ENCODE measurements at regions not wholly inside any gene's neighbourhood (a gene's known extent, or its start where the extent isn't known, plus 50 kb on each side); places are given as distances from the start of the nearest gene placed in this dataset.
"Not testable (repeated sequence)": the region's sequence is repeated elsewhere in the genome, so short reads cannot be mapped to it uniquely, and the experiment has no call there.

- WGBS (ENCODE audit: insufficient coverage), result 76% methylated on average over 9 of the region's 13 CpGs
- no peak for DNase-seq (ENCODE audit: low read depth in 4 of 6, low spot score in 6 of 6)
- Histone ChIP-seq H3K4me3 (ENCODE audit: low read depth, low read length) (no peak overlapping the region), H3K9me3 (ENCODE audit: control insufficient read depth, insufficient read depth, low read length) (no peaks in the 10 kb centered on the region), H3K36me3 (ENCODE audit: control insufficient read depth, insufficient read depth, low read length) (no peaks in the 10 kb centered on the region), H3K27ac (ENCODE audit: low read depth, low read length) (no peak overlapping the region), H3K4me1 (ENCODE audit: control insufficient read depth, insufficient read depth, low read length) (no peaks in the 10 kb centered on the region), H3K27me3 (ENCODE audit: control insufficient read depth, insufficient read depth, low read length) (no peaks in the 10 kb centered on the region)
Measured at GRCh38 chr5:154654486-154655371, 100.4 kb upstream of the LARP1 start.

GRCh38 chr5:154653764-154654485 is 101.3 kb upstream of the LARP1 start:
- Histone ChIP-seq H3K4me3 (ENCODE audit: low read depth, low read length) (no peak overlapping the region), H3K27ac (ENCODE audit: low read depth, low read length) (no peak overlapping the region)
- DNase-seq (ENCODE audit: low read depth in 4 of 6, low spot score in 6 of 6), result no peak

GRCh38 chr5:154653418-154653763 is 101.8 kb upstream of the LARP1 start:
- no peak overlapping the region for H3K27ac ChIP-seq (ENCODE audit: low read depth, low read length)
- H3K27me3 ChIP-seq (ENCODE audit: control insufficient read depth, insufficient read depth, low read length), result no peaks in the 10 kb centered on the region
- WGBS (ENCODE audit: insufficient coverage), result 94% methylated on average over 3 of the region's 3 CpGs
- H3K4me3 ChIP-seq (ENCODE audit: low read depth, low read length), result no peak overlapping the region
- no peaks in the 10 kb centered on the region for H3K36me3 ChIP-seq (ENCODE audit: control insufficient read depth, insufficient read depth, low read length)
- no peak for DNase-seq (ENCODE audit: low read depth in 4 of 6, low spot score in 6 of 6)
- H3K4me1 ChIP-seq (ENCODE audit: control insufficient read depth, insufficient read depth, low read length), result no peaks in the 10 kb centered on the region
- no peaks in the 10 kb centered on the region for H3K9me3 ChIP-seq (ENCODE audit: control insufficient read depth, insufficient read depth, low read length)

More at GRCh38 chr5:154653764-154654485, 101.3 kb upstream of the LARP1 start:
- Histone ChIP-seq H3K36me3 (ENCODE audit: control insufficient read depth, insufficient read depth, low read length) (no peaks in the 10 kb centered on the region), H3K4me1 (ENCODE audit: control insufficient read depth, insufficient read depth, low read length) (no peaks in the 10 kb centered on the region), H3K9me3 (ENCODE audit: control insufficient read depth, insufficient read depth, low read length) (no peaks in the 10 kb centered on the region), H3K27me3 (ENCODE audit: control insufficient read depth, insufficient read depth, low read length) (no peaks in the 10 kb centered on the region)
- WGBS (ENCODE audit: insufficient coverage), result 70% methylated on average over 3 of the region's 4 CpGs

GRCh38 chr5:154652746-154653417 is 102.3 kb upstream of the LARP1 start:
- Histone ChIP-seq H3K27me3 (ENCODE audit: control insufficient read depth, insufficient read depth, low read length) (peaks cover 3% of the 10 kb centered on the region), H3K36me3 (ENCODE audit: control insufficient read depth, insufficient read depth, low read length) (no peaks in the 10 kb centered on the region), H3K4me3 (ENCODE audit: low read depth, low read length) (no peak overlapping the region), H3K4me1 (ENCODE audit: control insufficient read depth, insufficient read depth, low read length) (peaks cover 1% of the 10 kb centered on the region), H3K27ac (ENCODE audit: low read depth, low read length) (no peak overlapping the region), H3K9me3 (ENCODE audit: control insufficient read depth, insufficient read depth, low read length) (no peaks in the 10 kb centered on the region)
- WGBS (ENCODE audit: insufficient coverage), result no CpG with 5 or more reads among the region's 5 CpGs
- DNase-seq (ENCODE audit: low read depth in 4 of 6, low spot score in 6 of 6), result no peak

GRCh38 chr5:154651795-154652194 is 103.4 kb upstream of the LARP1 start:
- WGBS (ENCODE audit: insufficient coverage), result 95% methylated on average over 3 of the region's 5 CpGs
- H3K36me3 ChIP-seq (ENCODE audit: control insufficient read depth, insufficient read depth, low read length); H3K27ac ChIP-seq (ENCODE audit: low read depth, low read length); DNase-seq (ENCODE audit: low read depth in 4 of 6, low spot score in 6 of 6); H3K4me3 ChIP-seq (ENCODE audit: low read depth, low read length); H3K9me3 ChIP-seq (ENCODE audit: control insufficient read depth, insufficient read depth, low read length): not testable (repeated sequence)
- Histone ChIP-seq H3K4me1 (ENCODE audit: control insufficient read depth, insufficient read depth, low read length) (peaks cover 12% of the 10 kb centered on the region), H3K27me3 (ENCODE audit: control insufficient read depth, insufficient read depth, low read length) (peaks cover 13% of the 10 kb centered on the region)

- Histone ChIP-seq H3K27me3 (ENCODE audit: control insufficient read depth, insufficient read depth, low read length) (peaks cover 17% of the 10 kb centered on the region), H3K27ac (ENCODE audit: low read depth, low read length) (no peak overlapping the region), H3K4me3 (ENCODE audit: low read depth, low read length) (no peak overlapping the region), H3K9me3 (ENCODE audit: control insufficient read depth, insufficient read depth, low read length) (no peaks in the 10 kb centered on the region), H3K36me3 (ENCODE audit: control insufficient read depth, insufficient read depth, low read length) (no peaks in the 10 kb centered on the region), H3K4me1 (ENCODE audit: control insufficient read depth, insufficient read depth, low read length) (peaks cover 14% of the 10 kb centered on the region)
- 96% methylated on average over 8 of the region's 9 CpGs for WGBS (ENCODE audit: insufficient coverage)
- DNase-seq (ENCODE audit: low read depth in 4 of 6, low spot score in 6 of 6), result no peak
Measured at GRCh38 chr5:154648706-154649105, 106.5 kb upstream of the LARP1 start.

GRCh38 chr5:154648229-154648628 is 106.9 kb upstream of the LARP1 start:
- Histone ChIP-seq H3K9me3 (ENCODE audit: control insufficient read depth, insufficient read depth, low read length) (no peaks in the 10 kb centered on the region), H3K27me3 (ENCODE audit: control insufficient read depth, insufficient read depth, low read length) (peaks cover 17% of the 10 kb centered on the region), H3K27ac (ENCODE audit: low read depth, low read length) (no peak overlapping the region), H3K36me3 (ENCODE audit: control insufficient read depth, insufficient read depth, low read length) (no peaks in the 10 kb centered on the region), H3K4me3 (ENCODE audit: low read depth, low read length) (no peak overlapping the region), H3K4me1 (ENCODE audit: control insufficient read depth, insufficient read depth, low read length) (peaks cover 14% of the 10 kb centered on the region)
- DNase-seq (ENCODE audit: low read depth in 4 of 6, low spot score in 6 of 6), result no peak
- 94% methylated on average over 13 of the region's 16 CpGs for whole genome bisulfite sequencing (ENCODE audit: insufficient coverage)

GRCh38 chr5:154647761-154648145 is 107.4 kb upstream of the LARP1 start:
- no peaks in the 10 kb centered on the region for H3K9me3 ChIP-seq (ENCODE audit: control insufficient read depth, insufficient read depth, low read length)
- peak overlapping the region; percentile 40 for H3K4me3 ChIP-seq (ENCODE audit: low read depth, low read length)
- H3K36me3 ChIP-seq (ENCODE audit: control insufficient read depth, insufficient read depth, low read length), result no peaks in the 10 kb centered on the region
- 0% methylated on average over 1 of the region's 6 CpGs for WGBS (ENCODE audit: insufficient coverage)
- DNase-seq (ENCODE audit: low read depth in 4 of 6, low spot score in 6 of 6), result no peak
- peaks cover 14% of the 10 kb centered on the region for H3K4me1 ChIP-seq (ENCODE audit: control insufficient read depth, insufficient read depth, low read length)
- H3K27me3 ChIP-seq (ENCODE audit: control insufficient read depth, insufficient read depth, low read length), result peaks cover 17% of the 10 kb centered on the region
- no peak overlapping the region for H3K27ac ChIP-seq (ENCODE audit: low read depth, low read length)

- H3K27ac ChIP-seq (ENCODE audit: low read depth, low read length), result no peak overlapping the region
- peaks cover 14% of the 10 kb centered on the region for H3K4me1 ChIP-seq (ENCODE audit: control insufficient read depth, insufficient read depth, low read length)
- peak overlapping the region; percentile 40 for H3K4me3 ChIP-seq (ENCODE audit: low read depth, low read length)
- no peaks in the 10 kb centered on the region for H3K36me3 ChIP-seq (ENCODE audit: control insufficient read depth, insufficient read depth, low read length)
- peaks cover 17% of the 10 kb centered on the region for H3K27me3 ChIP-seq (ENCODE audit: control insufficient read depth, insufficient read depth, low read length)
- WGBS (ENCODE audit: insufficient coverage), result 2% methylated on average over 32 of the region's 36 CpGs
- DNase-seq (ENCODE audit: low read depth in 4 of 6, low spot score in 6 of 6), result peak in 2 of 6 donors; percentile 38 to 47
- H3K9me3 ChIP-seq (ENCODE audit: control insufficient read depth, insufficient read depth, low read length), result no peaks in the 10 kb centered on the region
Measured at GRCh38 chr5:154647114-154647760, 107.9 kb upstream of the LARP1 start.
